ENCODE measurements at regions not wholly inside any gene's neighbourhood (a gene's known extent, or its start where the extent isn't known, plus 50 kb on each side); places are given as distances from the start of the nearest gene placed in this dataset.
A peak's percentile ranks its signal among the peaks of the same experiment; 100 is the strongest.

DNA sequence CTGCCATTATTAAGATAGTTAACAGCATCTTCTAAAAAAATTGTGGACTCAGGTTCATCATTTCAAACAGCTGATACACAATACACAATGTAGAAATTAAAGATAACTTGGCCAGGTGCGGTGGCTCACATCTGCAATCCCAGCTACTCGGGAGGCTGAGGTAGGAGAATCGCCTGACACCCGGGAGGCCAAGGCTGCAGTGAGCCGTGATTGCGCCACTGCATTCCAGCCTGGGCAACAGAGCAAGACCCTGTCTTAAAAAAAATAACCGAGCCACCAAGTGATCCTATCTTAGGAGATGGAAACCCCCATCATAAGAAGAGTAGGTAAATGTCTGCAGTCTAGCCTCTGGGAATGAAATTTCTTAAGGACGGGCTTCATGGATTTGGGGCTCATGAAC is 241.7 kb downstream of the PIK3R1 start:
- no peak for DNase-seq

DNA sequence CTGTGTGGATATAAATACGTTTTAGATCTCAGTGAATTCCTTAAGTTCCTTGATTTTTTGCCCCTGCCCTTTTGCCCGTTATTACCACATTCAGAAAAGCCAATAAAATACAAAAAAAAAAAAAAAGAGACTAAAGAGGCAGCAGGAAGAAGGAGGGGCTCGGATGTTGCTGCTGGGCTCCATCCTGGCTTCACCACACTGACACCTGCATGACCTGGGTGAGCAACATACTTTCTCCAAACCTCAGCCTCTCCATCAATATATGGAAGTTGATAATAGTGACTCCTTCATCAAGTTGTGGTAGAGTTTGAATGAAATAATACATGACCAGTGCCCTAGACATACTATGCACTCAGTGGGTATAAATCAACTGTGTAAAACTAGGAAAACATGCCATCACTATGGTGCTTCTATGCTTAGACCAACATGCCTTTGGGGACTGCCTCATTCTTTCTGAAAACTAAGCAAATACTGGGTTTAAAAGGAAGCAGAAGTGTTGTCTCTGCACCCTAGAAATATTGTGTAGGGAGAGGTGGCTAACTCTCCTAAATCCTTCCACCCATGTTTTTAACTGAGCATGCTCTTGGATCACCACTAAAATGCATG is 243.0 kb downstream of the PIK3R1 start:
- no peak for DNase-seq

DNA sequence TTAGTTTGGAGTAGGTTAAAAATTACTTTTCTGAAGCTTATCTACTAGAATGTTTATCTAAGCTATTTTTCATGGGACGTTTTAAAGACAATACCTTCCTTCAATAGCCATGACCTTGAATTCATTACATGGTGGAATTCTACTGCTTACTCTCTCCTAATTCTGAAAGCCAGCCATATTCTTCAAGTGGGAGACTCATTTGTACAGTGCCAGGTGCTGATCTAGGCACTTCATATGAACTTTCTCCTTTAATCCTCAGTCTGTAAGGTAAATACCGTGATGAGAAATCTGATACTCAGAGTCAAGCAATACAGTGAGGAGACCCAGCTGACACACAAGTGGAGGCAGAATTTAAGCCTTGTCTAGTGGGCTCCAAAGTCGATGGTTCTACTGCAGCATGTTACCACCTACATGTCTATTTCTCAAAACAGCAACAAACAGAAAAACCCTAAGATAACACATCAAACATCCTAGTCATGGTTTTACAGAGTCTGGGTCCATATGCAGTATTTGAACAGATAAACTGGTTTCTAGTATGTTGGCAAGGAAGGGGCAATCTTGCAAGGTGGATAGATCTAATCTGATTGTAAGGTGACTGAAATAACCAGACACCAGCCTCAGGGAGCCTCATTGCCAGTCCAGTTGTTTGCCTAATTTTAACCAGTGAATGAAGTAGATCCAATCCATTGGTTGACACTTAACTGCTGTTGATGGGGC is 243.7 kb downstream of the PIK3R1 start:
- no peak for DNase-seq

DNA sequence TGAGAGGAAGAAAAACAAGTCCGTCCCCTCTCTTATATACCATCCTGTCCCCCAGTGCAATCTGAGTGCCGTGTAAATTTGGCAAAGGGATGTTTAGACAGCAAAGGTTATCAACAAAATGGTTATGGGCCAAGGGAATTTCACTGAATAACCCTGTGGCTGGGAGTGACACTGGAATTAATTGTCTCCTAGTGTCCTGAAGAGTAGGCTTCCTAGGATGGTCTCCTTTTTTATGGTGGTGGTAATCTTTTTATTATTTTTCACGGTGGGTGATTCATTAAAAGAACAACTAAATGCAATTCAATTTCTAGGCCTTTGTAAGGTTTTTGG is 244.2 kb downstream of the PIK3R1 start:
- DNase-seq = no peak

DNA sequence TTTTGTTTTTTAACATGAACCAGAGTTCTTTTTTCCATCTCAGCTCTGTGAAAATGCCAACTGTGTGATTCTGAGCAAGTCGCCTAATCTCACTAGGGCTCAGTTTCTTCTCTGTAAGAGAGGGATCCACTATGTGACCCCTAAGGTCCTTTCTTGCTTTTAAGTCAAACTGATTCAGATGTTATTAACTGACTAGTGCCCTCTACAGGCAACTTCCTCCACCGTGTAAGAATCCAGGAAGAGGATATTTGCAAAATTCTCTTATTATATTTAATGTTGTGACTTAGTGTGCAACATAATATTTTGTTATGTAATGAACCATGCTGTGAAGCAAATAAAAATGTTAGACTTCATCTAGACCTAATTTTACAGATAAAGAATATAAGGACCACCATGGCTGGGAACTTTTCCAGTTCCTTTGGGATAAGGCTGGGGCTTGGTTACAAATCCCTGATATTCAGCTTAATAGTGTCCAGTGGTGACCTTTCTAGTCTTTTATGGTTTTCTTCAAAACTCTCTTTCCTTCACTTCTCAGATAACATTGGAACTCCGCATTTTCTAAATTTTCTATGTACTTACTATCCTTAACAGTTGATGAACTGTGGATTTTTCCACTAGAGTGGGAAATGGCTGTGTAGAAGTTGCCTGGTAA is 244.7 kb downstream of the PIK3R1 start:
- peak; percentile 36 for DNase-seq

DNA sequence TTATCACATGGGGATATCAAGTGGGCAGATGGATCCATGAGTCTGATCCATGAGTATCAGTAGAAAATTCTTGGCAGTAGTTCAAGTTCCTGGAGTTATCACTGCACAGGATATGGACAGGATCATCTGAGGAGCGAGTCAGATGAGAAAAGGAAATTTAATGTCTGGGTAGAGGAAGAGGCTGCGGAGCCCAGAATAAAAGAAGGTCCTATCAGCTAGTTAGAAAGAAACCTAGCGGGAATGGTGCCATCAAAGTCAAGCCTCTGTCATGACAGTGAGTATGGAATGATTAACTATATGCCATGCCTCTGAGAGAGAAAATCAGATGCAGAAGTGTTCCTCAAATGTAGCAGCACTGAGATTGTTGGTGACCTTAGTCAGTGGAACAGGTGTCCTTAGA is 248.1 kb downstream of the PIK3R1 start:
- DNase-seq = no peak

DNA sequence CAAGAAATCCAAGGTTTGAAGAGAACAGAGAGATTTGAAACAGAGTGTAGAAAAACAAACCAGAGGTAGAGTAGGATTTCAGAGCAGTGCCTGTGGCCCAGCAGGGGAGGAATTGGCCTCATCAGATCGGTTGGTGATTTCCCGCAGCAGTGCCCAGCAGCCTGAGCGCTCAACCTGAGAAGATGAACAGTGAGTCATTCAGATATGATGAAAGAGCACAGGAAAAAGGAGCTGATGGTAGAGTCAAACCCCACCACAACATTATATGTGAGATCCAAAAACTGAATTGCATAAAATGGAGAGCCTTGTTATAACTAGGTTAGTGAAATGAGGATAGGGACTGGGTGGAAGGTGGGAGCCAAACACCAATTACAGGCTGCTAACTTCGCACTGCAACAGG is 248.9 kb downstream of the PIK3R1 start:
- peak; percentile 68 for DNase-seq

DNA sequence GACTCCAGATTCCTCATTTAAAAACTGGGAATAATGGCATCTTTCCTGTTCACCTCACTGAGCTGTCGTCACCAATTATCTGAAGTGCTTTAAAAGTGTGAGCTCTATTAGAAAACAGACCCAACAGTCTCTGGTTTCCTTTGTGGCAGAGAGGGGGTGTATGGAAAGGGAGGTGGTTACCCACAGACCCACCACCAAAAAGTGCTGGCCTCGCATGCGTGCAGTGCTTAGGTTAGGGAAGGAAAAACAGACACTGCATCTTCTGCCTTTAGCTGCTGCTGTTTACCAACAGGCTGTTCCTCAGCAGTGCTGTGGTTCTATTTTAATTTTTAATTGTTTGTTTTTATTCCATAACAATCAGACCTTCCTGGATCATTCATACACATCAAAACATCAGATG is 249.6 kb downstream of the PIK3R1 start:
- peak; percentile 59 for DNase-seq

DNA sequence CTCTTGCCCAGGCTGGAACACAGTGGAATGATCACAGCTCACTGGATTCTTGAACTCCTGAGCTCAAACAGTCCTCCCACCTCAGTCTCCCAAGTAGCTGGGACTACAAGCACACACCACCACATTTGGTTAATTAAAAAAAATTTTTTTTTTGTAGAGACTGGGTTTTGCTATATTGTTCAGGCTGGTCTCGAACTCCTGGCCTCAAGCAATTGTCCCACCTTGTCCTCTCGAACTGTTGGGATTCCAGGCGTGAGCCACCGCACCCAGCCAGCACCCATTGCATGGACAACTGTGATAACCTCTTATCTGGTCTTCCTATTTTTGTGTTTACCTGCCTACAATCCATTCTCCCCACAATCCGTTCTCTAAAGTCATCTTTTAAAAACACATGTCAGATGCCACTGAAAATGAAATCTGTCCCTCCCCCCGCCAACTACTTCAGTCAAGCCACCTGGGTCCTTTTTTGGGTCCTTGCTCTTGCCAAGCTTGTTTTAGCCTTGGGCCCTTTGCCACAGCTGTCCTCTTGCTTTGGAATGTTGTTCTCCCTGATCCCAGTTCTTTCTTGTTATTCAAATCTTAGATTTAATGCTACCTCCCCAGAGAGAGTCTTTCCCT is 250.5 kb downstream of the PIK3R1 start:
- DNase-seq = no peak

DNA sequence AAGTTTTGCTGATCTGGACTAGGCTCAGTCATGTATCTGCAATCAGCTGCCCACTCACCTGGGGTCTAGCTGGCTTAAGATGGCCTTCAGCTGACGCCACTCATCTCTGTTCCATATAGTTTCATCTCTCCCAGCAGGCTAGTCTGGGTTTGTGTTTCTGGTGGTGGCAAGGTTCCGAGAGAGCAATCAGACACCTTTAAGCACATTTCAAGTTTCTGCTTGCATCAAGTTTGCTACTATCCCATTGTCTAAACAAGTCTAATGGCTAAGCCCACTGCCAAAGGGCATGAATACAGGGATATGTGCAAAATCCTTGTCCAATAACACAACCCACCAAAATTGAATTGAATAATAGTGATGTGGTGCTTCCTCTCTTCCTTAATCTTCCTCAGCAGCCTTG is 251.7 kb downstream of the PIK3R1 start:
- no peak for DNase-seq

DNA sequence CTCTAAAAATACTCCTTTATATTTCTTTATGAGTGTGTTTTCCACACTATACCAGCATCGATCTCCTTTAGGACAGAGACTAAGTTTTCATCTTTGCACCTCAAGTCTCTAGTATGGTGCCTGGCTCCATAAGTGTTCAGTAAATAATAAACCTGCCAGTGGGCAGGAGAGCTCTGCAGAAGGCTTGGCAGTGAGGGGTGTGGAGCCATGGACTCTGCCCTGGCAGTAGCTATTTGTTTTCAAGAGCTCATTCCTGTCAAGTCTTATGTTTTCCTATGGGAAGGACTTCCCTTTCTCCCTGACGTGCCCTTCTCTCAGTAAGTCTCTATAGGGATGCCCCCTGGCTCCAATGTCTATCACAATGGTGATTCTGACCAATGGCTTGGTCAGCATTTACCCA is 252.2 kb downstream of the PIK3R1 start:
- no peak for DNase-seq

DNA sequence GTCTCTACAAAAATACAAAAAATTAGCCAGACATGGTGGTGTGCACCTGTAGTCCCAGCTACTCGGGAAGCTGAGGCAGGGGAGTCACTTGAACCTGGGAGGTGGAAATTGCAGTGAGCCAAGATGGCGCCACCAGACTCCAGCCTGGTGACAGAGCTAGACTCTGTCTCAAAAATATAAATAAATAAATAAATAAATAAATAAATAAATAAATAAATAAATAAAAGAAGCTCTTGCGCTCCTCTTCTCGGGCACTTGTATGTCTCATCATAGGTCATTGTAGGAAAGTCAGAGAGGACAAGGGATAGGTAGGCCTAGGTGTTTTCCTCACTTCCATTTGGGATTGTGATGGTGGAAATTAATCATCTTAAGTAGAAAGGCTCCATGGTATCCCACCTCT is 252.8 kb downstream of the PIK3R1 start:
- no peak for DNase-seq

DNA sequence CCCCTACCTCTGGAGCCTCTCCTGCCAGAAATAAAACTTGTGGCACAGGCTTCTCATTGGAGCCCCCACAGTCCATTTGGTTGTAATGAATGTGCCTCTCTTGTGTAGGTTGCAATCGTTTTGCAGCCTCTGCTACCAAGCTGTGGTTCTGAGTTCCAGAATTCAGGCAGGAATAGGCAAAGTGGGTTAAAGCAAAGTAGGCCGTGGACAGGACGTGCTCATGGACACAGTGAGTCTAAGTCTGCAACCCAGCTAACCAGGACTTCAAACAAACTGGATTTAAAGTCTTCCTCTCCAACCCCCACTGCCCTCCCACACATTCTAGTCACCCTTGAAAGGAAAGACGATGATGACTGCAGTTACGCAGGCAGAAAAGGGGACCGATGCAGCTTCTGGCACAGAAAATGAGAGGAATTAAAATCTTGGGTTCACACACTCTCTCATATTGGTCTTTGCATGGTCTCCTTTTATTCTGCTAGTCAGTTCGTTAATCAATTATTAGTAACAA is 260.0 kb downstream of the PIK3R1 start:
- no peak for DNase-seq

DNA sequence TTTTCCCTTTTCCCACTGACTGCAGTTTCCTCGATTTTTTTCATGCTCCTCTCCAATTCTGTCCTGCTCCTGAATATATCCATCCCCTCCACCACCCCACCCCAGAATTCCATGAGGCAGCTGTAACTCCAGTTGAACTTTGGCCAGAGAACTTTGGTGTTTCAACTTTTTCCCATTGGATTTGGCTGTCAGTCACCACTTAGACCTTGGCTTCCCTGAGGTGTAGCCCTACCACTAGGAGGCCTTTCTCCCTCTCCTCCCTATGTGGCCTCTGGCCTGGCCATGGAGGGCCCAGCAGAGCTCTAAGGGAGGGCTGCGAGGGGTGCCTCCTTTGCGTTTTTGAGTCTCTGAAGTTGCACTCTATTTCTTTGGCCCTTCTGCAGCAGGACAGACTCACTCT is 261.3 kb downstream of the PIK3R1 start:
- DNase-seq = no peak

DNA sequence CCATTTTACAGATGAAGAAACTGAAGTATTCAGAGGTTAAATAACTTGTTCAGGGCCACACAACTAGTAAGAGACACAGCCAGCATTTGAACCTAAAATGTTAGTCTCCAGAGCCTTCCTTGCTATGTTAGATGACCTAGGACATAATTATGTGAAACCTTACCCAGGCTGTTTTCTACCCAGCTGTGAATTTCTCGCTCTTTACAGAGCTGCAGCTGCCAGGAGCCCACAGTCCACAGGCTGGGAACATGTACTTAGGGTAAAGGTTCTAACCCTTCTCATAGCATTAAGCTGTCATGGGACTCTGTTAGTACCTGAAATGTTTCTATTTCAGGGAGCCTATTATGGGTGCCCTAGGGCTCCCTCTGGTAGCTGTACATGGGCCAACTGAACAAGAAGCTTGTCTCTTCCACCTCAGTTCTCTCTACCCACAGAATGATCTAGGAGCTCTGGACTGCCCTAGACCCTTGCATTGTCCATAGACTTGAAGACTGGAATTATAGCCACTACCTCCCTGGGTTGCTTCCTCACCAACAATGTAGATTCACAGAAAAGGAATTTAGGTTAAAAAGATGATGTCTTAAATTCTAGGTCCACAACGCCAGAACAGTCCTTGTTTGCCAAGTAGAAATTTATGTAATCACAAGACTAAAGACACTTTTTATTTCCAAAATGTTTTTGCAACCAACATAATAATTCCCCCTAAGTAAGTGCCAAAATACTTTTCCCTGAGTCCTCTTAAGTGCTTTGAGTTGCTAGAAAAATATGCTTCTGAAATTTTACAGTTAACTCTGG is 262.9 kb downstream of the PIK3R1 start:
- no peak for DNase-seq

DNA sequence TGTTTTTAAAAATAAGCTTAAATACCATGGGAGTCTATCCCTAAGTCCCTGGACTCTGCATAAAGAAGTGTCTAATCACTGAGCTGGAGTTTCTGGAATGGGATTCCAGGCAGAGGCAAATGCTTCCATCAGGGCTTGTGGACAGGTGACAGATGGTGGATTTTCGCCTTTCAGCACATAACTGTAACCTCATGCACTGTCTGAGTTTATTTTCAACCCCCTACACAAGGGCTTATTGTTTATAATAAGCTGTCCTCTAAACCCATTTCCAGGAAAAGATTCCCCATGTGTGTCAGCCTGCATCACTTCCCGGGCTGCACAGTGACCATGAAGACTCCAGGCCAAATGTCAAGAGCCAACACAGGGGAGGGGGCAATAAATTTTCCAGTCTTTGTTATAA is 264.0 kb downstream of the PIK3R1 start:
- no peak for DNase-seq

DNA sequence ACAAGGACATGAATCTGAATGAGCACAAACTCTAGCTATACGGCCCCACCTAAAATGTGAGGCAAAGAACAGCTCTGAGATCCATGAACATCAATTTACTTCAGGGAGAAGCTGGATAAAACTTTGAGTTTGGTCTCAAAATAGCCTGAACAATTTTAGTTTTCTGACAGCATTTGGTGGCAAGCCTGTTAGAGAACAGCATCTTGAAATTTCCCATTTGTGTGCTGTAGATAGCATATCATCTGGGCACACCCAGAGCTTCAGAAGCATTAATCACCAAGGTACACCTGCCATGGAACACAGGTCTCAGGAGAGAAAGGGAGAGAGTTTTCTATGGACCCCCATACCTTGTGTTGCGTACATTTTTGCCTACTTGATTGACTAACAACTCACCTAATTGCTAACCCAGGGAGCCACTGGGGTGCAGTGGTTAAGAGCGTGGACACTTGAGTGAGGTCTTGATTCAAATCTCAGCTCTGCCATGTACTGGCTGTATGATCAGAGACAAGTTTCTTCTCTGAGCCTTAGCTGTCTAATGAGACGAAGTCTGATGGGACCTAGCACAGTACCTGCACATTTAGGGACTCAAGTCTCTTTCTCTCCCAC is 264.9 kb downstream of the PIK3R1 start:
- no peak for DNase-seq

DNA sequence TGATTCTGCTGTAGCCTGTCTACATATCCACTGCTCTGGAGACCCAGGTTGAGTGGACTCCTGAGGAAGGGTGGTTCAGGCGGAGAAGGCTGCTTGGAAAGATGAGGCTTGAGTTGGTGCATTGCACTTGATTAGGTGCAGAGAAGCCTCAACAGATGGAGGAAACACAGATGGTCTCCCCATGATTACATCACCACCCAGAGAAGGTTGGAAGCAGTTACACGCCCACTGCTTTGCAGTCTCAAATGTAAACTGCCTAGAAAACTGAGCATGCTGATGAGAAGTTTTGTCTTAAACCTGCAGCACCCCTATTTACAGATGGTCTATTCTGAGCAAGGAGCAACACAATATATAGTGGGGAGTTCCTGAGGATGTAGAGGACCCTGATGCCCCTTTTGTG is 266.6 kb downstream of the PIK3R1 start:
- no peak for DNase-seq

DNA sequence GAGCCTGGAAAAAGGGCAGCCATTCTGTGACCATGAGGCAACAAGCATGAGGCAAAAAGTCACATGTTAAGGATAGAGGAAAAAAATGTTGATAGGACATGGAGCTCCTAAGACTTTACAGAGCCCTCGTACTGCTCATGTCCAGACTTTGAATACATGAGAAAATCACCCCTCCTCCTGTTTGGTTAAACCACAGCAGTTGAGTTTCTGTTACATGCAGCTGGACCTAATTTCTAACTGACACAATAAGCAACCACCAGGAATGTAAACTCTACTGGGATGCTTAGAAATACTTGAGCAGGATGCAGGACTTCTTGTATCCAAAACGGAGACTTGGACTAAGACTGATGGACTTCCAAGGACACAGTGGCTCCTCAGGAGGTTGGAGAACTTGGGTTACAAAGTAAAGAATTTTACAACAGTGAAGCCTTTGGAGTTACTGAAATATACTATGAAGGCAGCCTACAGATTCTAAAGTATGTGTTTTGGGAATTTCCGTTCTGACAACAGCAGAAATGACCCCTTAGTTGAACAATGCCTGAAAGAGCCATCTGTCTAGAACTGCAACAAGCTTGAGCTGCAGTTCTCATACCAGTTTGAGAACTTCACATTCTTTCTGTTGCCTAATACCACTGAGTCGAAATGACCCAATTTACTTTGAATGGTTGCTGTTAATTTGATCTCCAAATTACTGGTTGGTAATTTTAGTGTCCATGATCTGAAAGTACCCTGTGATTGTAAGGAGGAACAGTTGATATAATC is 268.9 kb downstream of the PIK3R1 start:
- DNase-seq = no peak

DNA sequence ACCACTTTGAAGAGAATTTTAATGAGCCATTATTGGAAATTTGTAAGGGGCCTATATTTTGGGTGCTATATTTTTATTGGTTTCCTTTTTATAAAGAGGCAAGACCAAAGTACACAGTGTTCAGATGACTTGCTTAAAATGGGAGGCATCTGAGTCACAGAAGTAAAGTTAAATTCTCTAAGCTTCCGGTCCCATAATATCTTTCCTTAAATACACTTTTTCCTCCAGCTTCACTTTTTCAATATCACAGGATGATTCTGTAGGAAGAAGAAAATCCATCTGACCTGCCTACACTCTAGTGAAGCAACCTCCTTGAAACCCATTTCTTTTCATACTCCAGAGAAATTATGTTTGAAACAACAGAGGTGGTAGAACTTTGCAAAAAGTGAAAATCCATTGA is 274.0 kb downstream of the PIK3R1 start:
- DNase-seq = no peak

DNA sequence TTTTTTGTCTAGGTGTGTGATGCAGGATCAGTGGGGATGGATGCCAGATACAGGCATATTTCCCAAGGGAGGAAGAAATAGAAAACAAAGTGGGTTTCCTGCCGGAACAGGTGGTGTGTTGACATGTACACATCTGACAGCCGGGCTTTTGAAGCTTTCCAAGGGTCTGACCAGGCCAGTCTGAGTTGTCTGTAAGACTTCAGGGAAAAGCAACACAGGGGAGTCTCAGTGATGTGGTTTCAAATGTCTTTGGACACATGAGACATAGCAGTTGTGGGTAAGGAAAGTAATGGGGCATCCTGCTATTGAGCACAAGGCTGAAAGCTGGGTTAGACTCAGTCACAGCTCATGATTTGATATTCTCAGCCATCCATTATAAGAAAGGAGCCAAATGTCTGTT is 274.9 kb downstream of the PIK3R1 start:
- no peak for DNase-seq

DNA sequence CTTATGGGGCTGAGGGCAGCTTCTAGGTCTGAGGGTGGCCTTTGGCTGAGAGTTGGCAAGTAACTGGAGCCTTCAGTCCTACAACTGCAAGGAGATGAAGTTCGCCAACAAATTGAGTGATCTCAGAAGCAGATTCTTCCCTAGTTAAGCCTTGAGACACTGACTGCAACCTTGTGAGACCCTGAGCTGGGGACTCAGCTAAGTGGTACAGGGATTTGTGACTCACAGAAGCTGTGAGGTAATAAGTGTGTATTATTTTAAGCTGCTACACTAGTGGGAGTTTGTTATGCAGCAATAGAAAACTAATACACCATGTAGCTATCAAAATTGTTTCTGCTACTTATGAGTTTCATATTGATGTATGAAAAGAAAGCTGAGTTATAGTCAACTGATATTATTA is 279.2 kb downstream of the PIK3R1 start:
- no peak for DNase-seq
